Neural cell (in vitro differentiated cells): ENCODE measurements at regions not wholly inside any gene's neighbourhood (a gene's known extent, or its start where the extent isn't known, plus 50 kb on each side); places are given as distances from the start of the nearest gene placed in this dataset.

Experiments
- CTCF ChIP-seq: fragments of 450-650 bp; IDR thresholded peaks from 2 replicates; pipeline ENCODE4 v1.5.1; 2014; ENCODE audit warnings: antibody characterized with exemption, mild to moderate bottlenecking, moderate library complexity; ENCODE audit not compliant: poor library complexity, severe bottlenecking
- EP300 ChIP-seq: fragments of 450-650 bp; conservative IDR thresholded peaks from 2 replicates; pipeline ENCODE4 v1.6.1; 2014; ENCODE audit warnings: antibody characterized with exemption, mild to moderate bottlenecking, moderate library complexity; ENCODE audit not compliant: poor library complexity, severe bottlenecking
- EZH2 ChIP-seq: fragments of 200-600, 300-800 bp; shearing (Covaris generic), sonication (generic); IDR thresholded peaks from 2 replicates; pipeline ENCODE4 v1.6.1; 2014; ENCODE audit warnings: antibody characterized with exemption, low read length, borderline replicate concordance, mild to moderate bottlenecking; ENCODE audit not compliant: insufficient read depth, poor library complexity, severe bottlenecking
- POLR2AphosphoS5 ChIP-seq: IDR thresholded peaks from 2 replicates; pipeline ENCODE4 v1.6.1; 2012
- RAD21 ChIP-seq: fragments of 450-650 bp; conservative IDR thresholded peaks from 2 replicates; pipeline ENCODE4 v1.6.1; 2014; ENCODE audit warnings: antibody characterized with exemption, mild to moderate bottlenecking, moderate library complexity
- SMC3 ChIP-seq: fragments of 450-650 bp; conservative IDR thresholded peaks from 2 replicates; pipeline ENCODE4 v1.6.1; 2014; ENCODE audit warnings: antibody characterized with exemption, mild to moderate bottlenecking, moderate library complexity; ENCODE audit not compliant: poor library complexity
- TAF1 ChIP-seq: IDR thresholded peaks from 2 replicates; pipeline ENCODE4 v1.6.1; 2012; ENCODE audit warnings: low read depth
- TF ChIP-seq, protein P1 (sequence below): IDR thresholded peaks from 2 replicates; pipeline ENCODE4 v1.6.1; 2012; ENCODE audit warnings: borderline replicate concordance

GRCh38 chr1:57858740-57859139, 434.9 kb upstream of the DAB1 start:
- TF ChIP-seq CTCF: no peak
- TF ChIP-seq RAD21: no peak
- no peak for TF ChIP-seq POLR2AphosphoS5
- TF ChIP-seq EZH2: no peak
- TF ChIP-seq, protein P1, sequence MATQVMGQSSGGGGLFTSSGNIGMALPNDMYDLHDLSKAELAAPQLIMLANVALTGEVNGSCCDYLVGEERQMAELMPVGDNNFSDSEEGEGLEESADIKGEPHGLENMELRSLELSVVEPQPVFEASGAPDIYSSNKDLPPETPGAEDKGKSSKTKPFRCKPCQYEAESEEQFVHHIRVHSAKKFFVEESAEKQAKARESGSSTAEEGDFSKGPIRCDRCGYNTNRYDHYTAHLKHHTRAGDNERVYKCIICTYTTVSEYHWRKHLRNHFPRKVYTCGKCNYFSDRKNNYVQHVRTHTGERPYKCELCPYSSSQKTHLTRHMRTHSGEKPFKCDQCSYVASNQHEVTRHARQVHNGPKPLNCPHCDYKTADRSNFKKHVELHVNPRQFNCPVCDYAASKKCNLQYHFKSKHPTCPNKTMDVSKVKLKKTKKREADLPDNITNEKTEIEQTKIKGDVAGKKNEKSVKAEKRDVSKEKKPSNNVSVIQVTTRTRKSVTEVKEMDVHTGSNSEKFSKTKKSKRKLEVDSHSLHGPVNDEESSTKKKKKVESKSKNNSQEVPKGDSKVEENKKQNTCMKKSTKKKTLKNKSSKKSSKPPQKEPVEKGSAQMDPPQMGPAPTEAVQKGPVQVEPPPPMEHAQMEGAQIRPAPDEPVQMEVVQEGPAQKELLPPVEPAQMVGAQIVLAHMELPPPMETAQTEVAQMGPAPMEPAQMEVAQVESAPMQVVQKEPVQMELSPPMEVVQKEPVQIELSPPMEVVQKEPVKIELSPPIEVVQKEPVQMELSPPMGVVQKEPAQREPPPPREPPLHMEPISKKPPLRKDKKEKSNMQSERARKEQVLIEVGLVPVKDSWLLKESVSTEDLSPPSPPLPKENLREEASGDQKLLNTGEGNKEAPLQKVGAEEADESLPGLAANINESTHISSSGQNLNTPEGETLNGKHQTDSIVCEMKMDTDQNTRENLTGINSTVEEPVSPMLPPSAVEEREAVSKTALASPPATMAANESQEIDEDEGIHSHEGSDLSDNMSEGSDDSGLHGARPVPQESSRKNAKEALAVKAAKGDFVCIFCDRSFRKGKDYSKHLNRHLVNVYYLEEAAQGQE: no peak
- TF ChIP-seq EP300: no peak
- no peak for TF ChIP-seq TAF1
- no peak for TF ChIP-seq SMC3
